H9 (cell line): ENCODE measurements at regions not wholly inside any gene's neighbourhood (a gene's known extent, or its start where the extent isn't known, plus 50 kb on each side); places are given as distances from the start of the nearest gene placed in this dataset.

ENCODE experiments used
- DNase-seq: peaks from one replicate; pipeline ENCODE4 v3.0.0-alpha.2; 2017
- H2AFZ ChIP-seq: one replicate; pipeline ENCODE4 v1.6.1; 2013; ENCODE audit warnings: mild to moderate bottlenecking, low read length, control low read depth, moderate library complexity
- H2AK5ac ChIP-seq: 2 replicates; pipeline ENCODE4 v1.6.1; 2013; ENCODE audit warnings: low read length, control low read depth, mixed read lengths; ENCODE audit not compliant: insufficient read length
- H2BK120ac ChIP-seq: one replicate; pipeline ENCODE4 v1.6.1; 2013; ENCODE audit warnings: low read depth, mild to moderate bottlenecking, low read length, control low read depth, inconsistent platforms; ENCODE audit not compliant: poor library complexity, severe bottlenecking
- H2BK12ac ChIP-seq: 2 replicates; pipeline ENCODE4 v1.6.1; 2013; ENCODE audit warnings: low read length, control low read depth, mixed read lengths, low read depth; ENCODE audit not compliant: insufficient read length
- H2BK15ac ChIP-seq: 2 replicates; pipeline ENCODE4 v1.6.1; 2013; ENCODE audit warnings: low read depth, low read length, control low read depth
- H2BK20ac ChIP-seq: one replicate; pipeline ENCODE4 v1.6.1; 2013; ENCODE audit warnings: low read depth, mild to moderate bottlenecking, low read length, control low read depth, inconsistent platforms; ENCODE audit not compliant: poor library complexity, severe bottlenecking
- H2BK5ac ChIP-seq: 2 replicates; pipeline ENCODE4 v1.6.1; 2013; ENCODE audit warnings: low read length, control low read depth, mixed read lengths; ENCODE audit not compliant: insufficient read length
- H3K14ac ChIP-seq: 2 replicates; pipeline ENCODE4 v1.6.1; 2013; ENCODE audit warnings: low read length, control low read depth; ENCODE audit not compliant: insufficient read depth
- H3K18ac ChIP-seq: 2 replicates; pipeline ENCODE4 v1.6.1; 2013; ENCODE audit warnings: low read depth, mild to moderate bottlenecking, mixed read lengths, low read length, control low read depth; ENCODE audit not compliant: insufficient read length
- H3K23ac ChIP-seq: 2 replicates; pipeline ENCODE4 v1.6.1; 2013; ENCODE audit warnings: low read length, control low read depth, mixed read lengths, low read depth; ENCODE audit not compliant: insufficient read length
- H3K23me2 ChIP-seq: 2 replicates; pipeline ENCODE4 v1.6.1; 2013; ENCODE audit warnings: low read depth, mild to moderate bottlenecking, mixed read lengths, low read length, control low read depth; ENCODE audit not compliant: insufficient read length, poor library complexity, severe bottlenecking
- H3K27ac ChIP-seq: 2 replicates; pipeline ENCODE4 v1.5.1; 2013; ENCODE audit warnings: low read length, control low read depth, mixed read lengths, low read depth; ENCODE audit not compliant: insufficient read length
- H3K27me3 ChIP-seq: 2 replicates; pipeline ENCODE4 v1.6.1; 2013; ENCODE audit warnings: low read length, control low read depth, inconsistent platforms; ENCODE audit not compliant: insufficient read depth
- H3K4ac ChIP-seq: 2 replicates; pipeline ENCODE4 v1.6.1; 2013; ENCODE audit warnings: low read depth, mild to moderate bottlenecking, control low read depth, inconsistent platforms, low read length, moderate library complexity
- H3K4me1 ChIP-seq: 2 replicates; pipeline ENCODE4 v1.6.1; 2013; ENCODE audit warnings: low read length, control low read depth, inconsistent platforms; ENCODE audit not compliant: insufficient read depth
- H3K4me2 ChIP-seq: 2 replicates; pipeline ENCODE4 v1.6.1; 2013; ENCODE audit warnings: low read length, control low read depth, mixed read lengths; ENCODE audit not compliant: insufficient read length, insufficient read depth
- H3K56ac ChIP-seq: 2 replicates; pipeline ENCODE4 v1.6.1; 2013; ENCODE audit warnings: low read depth, mild to moderate bottlenecking, mixed read lengths, low read length, control low read depth; ENCODE audit not compliant: insufficient read length
- H3K79me1 ChIP-seq: 2 replicates; pipeline ENCODE4 v1.6.1; 2013; ENCODE audit warnings: low read depth, mild to moderate bottlenecking, moderate library complexity, low read length, control low read depth, inconsistent platforms; ENCODE audit not compliant: insufficient read depth, poor library complexity, severe bottlenecking
- H3K79me2 ChIP-seq: 2 replicates; pipeline ENCODE4 v1.6.1; 2013; ENCODE audit warnings: low read length, control low read depth, inconsistent platforms; ENCODE audit not compliant: insufficient read depth
- H3K9ac ChIP-seq: 2 replicates; pipeline ENCODE4 v1.6.1; 2013; ENCODE audit warnings: low read length, control low read depth, mixed read lengths; ENCODE audit not compliant: insufficient read length; ENCODE audit errors: extremely low read depth
- H3K9me3 ChIP-seq: one replicate; pipeline ENCODE4 v1.6.1; 2013; ENCODE audit warnings: low read depth, low read length, inconsistent platforms; ENCODE audit not compliant: control insufficient read depth
- H3T11ph ChIP-seq: one replicate; pipeline ENCODE4 v1.6.1; 2013; ENCODE audit warnings: mild to moderate bottlenecking, low read length, control low read depth, inconsistent platforms
- H4K20me1 ChIP-seq: one replicate; pipeline ENCODE4 v1.6.1; 2013; ENCODE audit not compliant: control insufficient read depth, insufficient read length, insufficient read depth
- H4K5ac ChIP-seq: 2 replicates; pipeline ENCODE4 v1.6.1; 2013; ENCODE audit warnings: low read depth, mild to moderate bottlenecking, mixed read lengths, low read length, control low read depth; ENCODE audit not compliant: insufficient read length
- H4K8ac ChIP-seq: replicated peaks from 2 replicates; pipeline ENCODE4 v1.6.1; 2013; ENCODE audit warnings: low read length, control low read depth, mixed read lengths, low read depth; ENCODE audit not compliant: insufficient read length
- H4K91ac ChIP-seq: 2 replicates; pipeline ENCODE4 v1.6.1; 2013; ENCODE audit warnings: low read depth, mild to moderate bottlenecking, moderate library complexity, mixed read lengths, low read length, control low read depth; ENCODE audit not compliant: insufficient read length
- H3K27ac Mint-ChIP-seq, 3 experiments: 2 replicates in 2 of 3; 3 replicates in 1 of 3; pipeline ENCODE4 v1.8.0; 2020 to 2021; ENCODE audit warnings: mixed read lengths in 3 of 3, mild to moderate bottlenecking in 1 of 3, moderate library complexity in 1 of 3
- H3K27me3 Mint-ChIP-seq: 2 replicates; pipeline ENCODE4 v1.8.0; 2021; ENCODE audit warnings: low read depth, mild to moderate bottlenecking, moderate library complexity, mixed read lengths
- H3K36me3 Mint-ChIP-seq, 3 experiments: 2 replicates in 2 of 3; 3 replicates in 1 of 3; pipeline ENCODE4 v1.8.0; 2020 to 2021; ENCODE audit warnings: low read depth in 3 of 3, mixed read lengths in 3 of 3; ENCODE audit not compliant: insufficient read depth in 1 of 3
- H3K4me1 Mint-ChIP-seq, 2 experiments: 2 replicates each; pipeline ENCODE4 v1.8.0; 2020; ENCODE audit warnings: mixed read lengths in 2 of 2
- H3K4me3 Mint-ChIP-seq, 2 experiments: 2 replicates in 1 of 2; 3 replicates in 1 of 2; pipeline ENCODE4 v1.8.0; 2020 to 2021; ENCODE audit warnings: mild to moderate bottlenecking in 2 of 2, mixed read lengths in 2 of 2, moderate library complexity in 1 of 2
- H3K9me3 Mint-ChIP-seq, 2 experiments: 2 replicates in 1 of 2; 3 replicates in 1 of 2; pipeline ENCODE4 v1.8.0; 2020; ENCODE audit warnings: mild to moderate bottlenecking in 2 of 2, mixed read lengths in 2 of 2, moderate library complexity in 1 of 2
- WGBS: extraction: QIAGEN DNeasy Blood & Tissue Kit; methylation state at CpG from one replicate; pipeline ENCODE4 v1.1.7; 2013; ENCODE audit warnings: missing lambda C conversion rate, low lambda C conversion rate, mixed read lengths; ENCODE audit not compliant: insufficient read length; ENCODE audit errors: extremely low coverage; 5-methylcytosine and 5-hydroxymethylcytosine counted together
- TF ChIP-seq, protein P1 (sequence below): fragments of 200-600 bp; sonication (generic); conservative IDR thresholded peaks from 3 replicates; pipeline ENCODE4 v1.8.0; 2021; ENCODE audit warnings: antibody characterized with exemption, mild to moderate bottlenecking

DNA sequence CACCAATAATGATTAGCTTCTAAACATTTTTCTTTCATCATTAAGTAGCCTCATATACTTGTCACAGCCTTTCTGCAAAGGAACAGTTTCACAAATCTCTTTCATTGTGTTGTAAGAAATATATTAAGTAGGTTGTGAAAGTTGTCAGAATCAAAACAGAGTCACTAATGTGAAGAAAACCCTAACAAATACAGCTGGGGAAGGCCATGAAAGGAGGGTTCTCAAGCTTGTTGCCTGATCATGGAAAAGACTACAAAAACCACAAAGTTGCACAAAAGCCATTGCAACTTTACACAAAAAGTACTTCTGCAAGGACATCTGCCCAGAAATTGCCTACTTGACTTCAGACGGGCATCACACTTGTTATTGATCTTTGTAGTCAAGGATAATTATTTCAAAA lies 216.1 kb downstream of the ALDH8A1 start:
- H4K8ac ChIP-seq: no peak overlapping the region
- no peaks in the 10 kb centered on the region for H3K9me3 ChIP-seq
- H2BK12ac ChIP-seq: no peak overlapping the region
- H4K20me1 ChIP-seq: no peaks in the 10 kb centered on the region
- H3K4me1 ChIP-seq: 0 out of 2 replicates have a peak, but pooled peaks cover 3% of the 10 kb centered on the region
- H3K4me2 ChIP-seq: no peak overlapping the region
- no peak overlapping the region for H4K91ac ChIP-seq
- Mint-ChIP-seq H3K36me3 (no peaks in the 10 kb centered on the region; a peak in 1 of 7 replicates), H3K4me1 (peaks cover 12 to 13% of the 10 kb centered on the region in 2 experiments), H3K27me3 (no peaks in the 10 kb centered on the region), H3K4me3 (no peak overlapping the region), H3K9me3 (no peaks in the 10 kb centered on the region), H3K27ac (no peak overlapping the region)
- no peak overlapping the region for H2BK120ac ChIP-seq
- no peak overlapping the region for H2BK20ac ChIP-seq
- H2AFZ ChIP-seq: no peak overlapping the region
- H3K79me2 ChIP-seq: no peaks in the 10 kb centered on the region
- no peak overlapping the region for H2AK5ac ChIP-seq
- no CpG with 5 or more reads among the region's 1 CpG for WGBS
- H2BK15ac ChIP-seq: no peak overlapping the region
- no peaks in the 10 kb centered on the region for H3K27me3 ChIP-seq
- no peak overlapping the region for H4K5ac ChIP-seq
- H3K23me2 ChIP-seq: no peaks in the 10 kb centered on the region
- H3K14ac ChIP-seq: no peak overlapping the region
- H3K27ac ChIP-seq: no peak overlapping the region
- no peak overlapping the region for H3K23ac ChIP-seq
- TF ChIP-seq, protein P1, sequence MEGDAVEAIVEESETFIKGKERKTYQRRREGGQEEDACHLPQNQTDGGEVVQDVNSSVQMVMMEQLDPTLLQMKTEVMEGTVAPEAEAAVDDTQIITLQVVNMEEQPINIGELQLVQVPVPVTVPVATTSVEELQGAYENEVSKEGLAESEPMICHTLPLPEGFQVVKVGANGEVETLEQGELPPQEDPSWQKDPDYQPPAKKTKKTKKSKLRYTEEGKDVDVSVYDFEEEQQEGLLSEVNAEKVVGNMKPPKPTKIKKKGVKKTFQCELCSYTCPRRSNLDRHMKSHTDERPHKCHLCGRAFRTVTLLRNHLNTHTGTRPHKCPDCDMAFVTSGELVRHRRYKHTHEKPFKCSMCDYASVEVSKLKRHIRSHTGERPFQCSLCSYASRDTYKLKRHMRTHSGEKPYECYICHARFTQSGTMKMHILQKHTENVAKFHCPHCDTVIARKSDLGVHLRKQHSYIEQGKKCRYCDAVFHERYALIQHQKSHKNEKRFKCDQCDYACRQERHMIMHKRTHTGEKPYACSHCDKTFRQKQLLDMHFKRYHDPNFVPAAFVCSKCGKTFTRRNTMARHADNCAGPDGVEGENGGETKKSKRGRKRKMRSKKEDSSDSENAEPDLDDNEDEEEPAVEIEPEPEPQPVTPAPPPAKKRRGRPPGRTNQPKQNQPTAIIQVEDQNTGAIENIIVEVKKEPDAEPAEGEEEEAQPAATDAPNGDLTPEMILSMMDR: no peak
- no peak overlapping the region for H3K56ac ChIP-seq
- H3K4ac ChIP-seq: no peak overlapping the region
- H3T11ph ChIP-seq: no peak overlapping the region
- no peak overlapping the region for H2BK5ac ChIP-seq
- H3K18ac ChIP-seq: no peak overlapping the region
- H3K9ac ChIP-seq: no peak overlapping the region
- no peak for DNase-seq
- no peaks in the 10 kb centered on the region for H3K79me1 ChIP-seq
